ENCODE measurements at regions not wholly inside any gene's neighbourhood (a gene's known extent, or its start where the extent isn't known, plus 50 kb on each side); places are given as distances from the start of the nearest gene placed in this dataset.

DNA sequence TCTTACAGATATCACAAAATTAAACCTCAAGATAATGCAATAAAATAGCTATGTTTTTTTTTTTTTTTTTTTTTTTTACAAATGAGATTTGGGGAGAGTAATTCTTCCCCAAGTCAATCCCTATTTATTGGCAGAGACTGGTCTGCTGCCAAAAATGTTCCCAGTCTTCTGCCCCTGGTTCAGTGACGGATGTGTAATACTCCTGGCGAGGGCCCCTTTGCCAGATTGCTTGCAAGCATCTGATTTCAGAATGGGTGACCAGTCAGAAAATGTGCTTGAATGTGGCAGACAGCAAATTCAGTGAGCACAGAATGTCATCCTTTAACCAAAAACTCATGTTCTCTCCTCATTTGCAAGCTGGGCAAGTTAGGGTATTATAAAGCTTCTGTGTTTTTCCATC, 363.8 kb upstream of the MTNR1B start:
- Histone ChIP-seq H3F3A (replicated peaks; ENCODE audit: insufficient read depth) (no peaks in the 10 kb centered on the region), H3K4me2 (no peak overlapping the region), H3K4me3 (ENCODE audit: low read depth in 2 of 2, low read length in 1 of 2) (no peak overlapping the region), H3K9me3 (no peaks in the 10 kb centered on the region), H3K79me2 (ENCODE audit: insufficient read depth) (no peaks in the 10 kb centered on the region), H4K20me1 (ENCODE audit: insufficient read depth) (no peaks in the 10 kb centered on the region), H3K4me1 (ENCODE audit: control insufficient read depth in 1 of 2, insufficient read depth in 2 of 2, low read depth in 1 of 2, low read length in 1 of 2) (no peaks in the 10 kb centered on the region), H3K9ac (no peak overlapping the region), H3K27ac (ENCODE audit: low read depth in 2 of 2, low read length in 1 of 2) (no peak overlapping the region), H3K9me2 (no peaks in the 10 kb centered on the region), H3K27me3 (ENCODE audit: insufficient read depth) (no peaks in the 10 kb centered on the region), H2AFZ (ENCODE audit: low read depth) (no peak overlapping the region), H3K36me3 (replicated peaks in 1 of 2; ENCODE audit: control insufficient read depth in 1 of 2, insufficient read depth in 2 of 2, low read length in 1 of 2) (no peaks in the 10 kb centered on the region)
- POLR2A ChIA-PET = no interaction called here
- TF ChIP-seq FOXM1 (IDR thresholded peaks at IDR 0.05; ENCODE audit: low read depth) (no peak), NFIC (IDR thresholded peaks at IDR 0.05; ENCODE audit: borderline replicate concordance) (no peak), ELF1 (IDR thresholded peaks at IDR 0.05) (no peak), FOSL2 (IDR thresholded peaks at IDR 0.05; ENCODE audit: borderline replicate concordance, low read depth) (no peak), FOXJ3 (CRISPR knock-in tag; IDR thresholded peaks at IDR 0.05) (no peak), MXI1 (IDR thresholded peaks at IDR 0.05; ENCODE audit: low read depth, low read length) (no peak), RFX5 (IDR thresholded peaks at IDR 0.05; ENCODE audit: low read length) (no peak), YY1 (IDR thresholded peaks at IDR 0.05; ENCODE audit: low read depth) (no peak)
- TF ChIP-seq, protein P1, sequence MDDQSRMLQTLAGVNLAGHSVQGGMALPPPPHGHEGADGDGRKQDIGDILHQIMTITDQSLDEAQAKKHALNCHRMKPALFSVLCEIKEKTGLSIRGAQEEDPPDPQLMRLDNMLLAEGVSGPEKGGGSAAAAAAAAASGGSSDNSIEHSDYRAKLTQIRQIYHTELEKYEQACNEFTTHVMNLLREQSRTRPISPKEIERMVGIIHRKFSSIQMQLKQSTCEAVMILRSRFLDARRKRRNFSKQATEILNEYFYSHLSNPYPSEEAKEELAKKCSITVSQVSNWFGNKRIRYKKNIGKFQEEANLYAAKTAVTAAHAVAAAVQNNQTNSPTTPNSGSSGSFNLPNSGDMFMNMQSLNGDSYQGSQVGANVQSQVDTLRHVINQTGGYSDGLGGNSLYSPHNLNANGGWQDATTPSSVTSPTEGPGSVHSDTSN (IDR thresholded peaks at IDR 0.05) = no peak
- TF ChIP-seq, protein P2, sequence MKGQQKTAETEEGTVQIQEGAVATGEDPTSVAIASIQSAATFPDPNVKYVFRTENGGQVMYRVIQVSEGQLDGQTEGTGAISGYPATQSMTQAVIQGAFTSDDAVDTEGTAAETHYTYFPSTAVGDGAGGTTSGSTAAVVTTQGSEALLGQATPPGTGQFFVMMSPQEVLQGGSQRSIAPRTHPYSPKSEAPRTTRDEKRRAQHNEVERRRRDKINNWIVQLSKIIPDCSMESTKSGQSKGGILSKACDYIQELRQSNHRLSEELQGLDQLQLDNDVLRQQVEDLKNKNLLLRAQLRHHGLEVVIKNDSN (IDR thresholded peaks at IDR 0.05; ENCODE audit: borderline replicate concordance, low read depth) = no peak
- WGBS (ENCODE audit: low lambda C conversion rate) = 67% methylated on average over 2 of the region's 2 CpGs
- no peak for DNase-seq
- CTCF ChIA-PET = no interaction called here

DNA sequence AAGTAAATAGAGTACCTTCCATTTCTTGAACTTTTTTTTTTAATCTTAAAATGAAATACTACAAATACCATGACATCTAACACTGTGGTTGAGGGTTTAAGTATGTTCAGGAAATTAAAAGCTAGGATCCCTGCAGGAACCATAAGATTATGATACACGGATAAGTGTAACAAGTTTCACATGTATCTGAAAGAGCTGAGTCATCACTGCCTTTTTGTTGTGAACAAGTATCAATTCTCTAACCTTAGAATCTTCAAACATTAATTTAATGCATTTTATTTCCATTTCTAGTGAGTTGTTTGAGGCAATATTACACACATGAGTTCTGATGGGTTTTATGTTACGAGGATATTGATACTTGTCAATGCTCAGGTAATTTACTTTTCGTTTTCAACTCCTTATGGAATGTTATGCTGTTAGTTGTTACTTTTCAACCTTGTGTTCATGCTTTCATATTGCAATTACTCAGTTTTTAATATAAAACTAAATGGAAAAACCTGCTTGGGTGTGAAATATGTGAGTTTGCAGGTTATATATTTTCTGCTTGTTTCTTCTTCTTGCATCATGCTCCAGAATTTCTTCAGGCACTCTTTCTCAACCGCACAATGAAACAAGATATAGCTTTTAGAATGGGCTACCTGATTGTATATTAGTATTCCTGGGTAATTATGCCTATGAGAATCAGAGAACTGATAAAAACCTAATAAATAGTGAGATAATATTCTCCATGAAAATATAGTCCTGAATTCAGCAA, 361.3 kb upstream of the MTNR1B start:
- H4K20me1 ChIP-seq (ENCODE audit: insufficient read depth) = no peaks in the 10 kb centered on the region
- no peak overlapping the region for H3K27ac ChIP-seq (ENCODE audit: low read depth in 2 of 2, low read length in 1 of 2)
- ChIA-PET CTCF (interaction anchor here (1.2 kb wide), 1 partner anchor 278 kb away, joined by 3 read pairs; no protein-coding TSS in a partner anchor), POLR2A (no interaction called here)
- DNase-seq = no peak
- H3F3A ChIP-seq (replicated peaks; ENCODE audit: insufficient read depth) = no peaks in the 10 kb centered on the region
- H2AFZ ChIP-seq (ENCODE audit: low read depth) = no peak overlapping the region
- TF ChIP-seq ELF1 (IDR thresholded peaks at IDR 0.05) (no peak), RAD21 (IDR thresholded peaks at IDR 0.05; ENCODE audit: low read length) (no peak), JUND (IDR thresholded peaks at IDR 0.05) (no peak), SMC3 (IDR thresholded peaks at IDR 0.05; ENCODE audit: low read depth, low read length) (no peak), NFIC (IDR thresholded peaks at IDR 0.05; ENCODE audit: borderline replicate concordance) (no peak), MXI1 (IDR thresholded peaks at IDR 0.05; ENCODE audit: low read depth, low read length) (no peak), TEAD4 (IDR thresholded peaks at IDR 0.05; ENCODE audit: borderline replicate concordance, insufficient read depth) (no peak), TCF12 (IDR thresholded peaks at IDR 0.05) (no peak), GABPA (IDR thresholded peaks at IDR 0.05; ENCODE audit: low read depth) (no peak), FOXJ3 (CRISPR knock-in tag; IDR thresholded peaks at IDR 0.05) (no peak), SIN3A (IDR thresholded peaks at IDR 0.05; ENCODE audit: borderline replicate concordance, low read depth, low read length) (no peak), RXRA (IDR thresholded peaks at IDR 0.05; ENCODE audit: borderline replicate concordance, low read depth) (no peak), NRF1 (IDR thresholded peaks at IDR 0.05; ENCODE audit: low read depth, low read length) (no peak), CHD2 (IDR thresholded peaks at IDR 0.05; ENCODE audit: low read length, partially characterized antibody) (no peak), RFX5 (IDR thresholded peaks at IDR 0.05; ENCODE audit: low read length) (no peak), EP300 (IDR thresholded peaks at IDR 0.05; ENCODE audit: borderline replicate concordance in 1 of 2, low read depth in 1 of 2, low read length in 1 of 2) (no peak), TAF1 (IDR thresholded peaks at IDR 0.05; ENCODE audit: borderline replicate concordance, low read depth, low read length) (no peak)
- TF ChIP-seq, protein P3, sequence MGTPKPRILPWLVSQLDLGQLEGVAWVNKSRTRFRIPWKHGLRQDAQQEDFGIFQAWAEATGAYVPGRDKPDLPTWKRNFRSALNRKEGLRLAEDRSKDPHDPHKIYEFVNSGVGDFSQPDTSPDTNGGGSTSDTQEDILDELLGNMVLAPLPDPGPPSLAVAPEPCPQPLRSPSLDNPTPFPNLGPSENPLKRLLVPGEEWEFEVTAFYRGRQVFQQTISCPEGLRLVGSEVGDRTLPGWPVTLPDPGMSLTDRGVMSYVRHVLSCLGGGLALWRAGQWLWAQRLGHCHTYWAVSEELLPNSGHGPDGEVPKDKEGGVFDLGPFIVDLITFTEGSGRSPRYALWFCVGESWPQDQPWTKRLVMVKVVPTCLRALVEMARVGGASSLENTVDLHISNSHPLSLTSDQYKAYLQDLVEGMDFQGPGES (IDR thresholded peaks at IDR 0.05; ENCODE audit: low read depth, low read length) = no peak
- TF ChIP-seq, protein P2 (IDR thresholded peaks at IDR 0.05; ENCODE audit: borderline replicate concordance, low read depth) = no peak
- 89% methylated on average over 4 of the region's 4 CpGs for WGBS (ENCODE audit: low lambda C conversion rate)
- H3K79me2 ChIP-seq (ENCODE audit: insufficient read depth) = no peaks in the 10 kb centered on the region
- no peaks in the 10 kb centered on the region for H3K9me2 ChIP-seq
- no peak overlapping the region for H3K4me3 ChIP-seq (ENCODE audit: low read depth in 2 of 2, low read length in 1 of 2)
- H3K4me1 ChIP-seq (ENCODE audit: control insufficient read depth in 1 of 2, insufficient read depth in 2 of 2, low read depth in 1 of 2, low read length in 1 of 2) = no peaks in the 10 kb centered on the region
- H3K9me3 ChIP-seq = no peaks in the 10 kb centered on the region
- H3K4me2 ChIP-seq = no peak overlapping the region
- no peak overlapping the region for H3K9ac ChIP-seq
- no peaks in the 10 kb centered on the region for H3K27me3 ChIP-seq (ENCODE audit: insufficient read depth)
- H3K36me3 ChIP-seq (replicated peaks in 1 of 2; ENCODE audit: control insufficient read depth in 1 of 2, insufficient read depth in 2 of 2, low read length in 1 of 2) = no peaks in the 10 kb centered on the region

Data from SK-N-SH (cell line).